NCI-H460 (cell line): ENCODE measurements at regions not wholly inside any gene's neighbourhood (a gene's known extent, or its start where the extent isn't known, plus 50 kb on each side); places are given as distances from the start of the nearest gene placed in this dataset.
"Not testable (repeated sequence)": the region's sequence is repeated elsewhere in the genome, so short reads cannot be mapped to it uniquely, and the experiment has no call there.

Source experiments
- DNase-seq: peaks from one replicate; pipeline ENCODE4 v3.0.0-alpha.2; 2016; ENCODE audit warnings: low read depth; ENCODE audit errors: extremely low read depth

DNA sequence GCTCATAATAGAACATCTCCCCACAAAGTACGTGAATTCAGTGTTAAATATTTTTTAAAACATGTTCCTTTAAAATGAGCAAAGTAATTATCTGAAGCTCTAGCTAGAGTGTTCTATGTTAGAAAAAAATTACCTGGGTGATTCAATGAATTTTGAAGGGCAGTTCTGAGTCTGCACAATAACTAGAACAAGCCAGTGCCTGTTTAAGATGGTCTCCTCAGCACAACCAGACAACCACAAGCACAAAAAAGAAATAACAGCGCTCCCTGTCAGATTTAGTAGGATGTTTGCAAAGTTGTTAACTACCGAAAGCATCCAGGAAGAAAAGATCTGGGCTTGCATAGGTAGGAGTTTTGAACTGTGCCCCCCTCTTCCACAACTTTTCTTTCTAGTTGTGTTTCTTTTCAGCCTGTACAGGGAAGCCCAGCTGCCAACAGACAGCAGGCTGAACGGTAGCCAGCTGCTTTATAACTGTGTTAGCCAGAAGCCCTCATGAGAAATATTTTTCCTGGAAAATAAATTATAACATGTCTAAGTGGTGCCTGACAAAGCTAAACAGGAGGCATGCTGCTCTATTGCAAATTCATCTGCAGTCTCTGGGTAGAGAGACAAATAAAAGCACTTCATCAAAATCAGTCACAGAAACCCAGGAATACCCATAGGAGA is 1026.9 kb downstream of the MAT2B start:
- no peak for DNase-seq

DNA sequence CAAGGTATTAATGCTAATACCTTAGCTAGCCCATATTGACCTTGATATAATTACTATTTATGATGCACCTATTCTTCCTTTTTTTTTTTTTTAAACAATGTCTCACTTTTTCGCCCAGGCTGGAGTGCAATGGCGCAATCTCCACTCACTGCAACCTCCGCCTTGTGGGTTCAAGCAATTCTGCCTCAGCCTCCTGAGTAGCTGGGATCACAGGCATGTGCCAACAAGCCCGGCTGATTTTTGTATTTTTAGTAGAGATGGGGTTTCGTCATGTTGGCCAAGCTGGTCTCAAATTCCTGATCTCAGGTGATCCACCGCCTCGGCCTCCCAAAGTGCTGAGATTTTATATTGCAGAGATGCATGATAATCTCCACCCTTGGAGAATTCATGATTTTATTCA is 1028.0 kb downstream of the MAT2B start:
- DNase-seq: not testable (repeated sequence)

GRCh38 chr5:164540174-164540573 is 1034.8 kb downstream of the MAT2B start:
- DNase-seq: no peak

- DNase-seq: no peak
Measured at GRCh38 chr5:164545507-164545906, 1040.1 kb downstream of the MAT2B start.

GRCh38 chr5:164553851-164554250 is 1048.4 kb downstream of the MAT2B start:
- no peak for DNase-seq

DNA sequence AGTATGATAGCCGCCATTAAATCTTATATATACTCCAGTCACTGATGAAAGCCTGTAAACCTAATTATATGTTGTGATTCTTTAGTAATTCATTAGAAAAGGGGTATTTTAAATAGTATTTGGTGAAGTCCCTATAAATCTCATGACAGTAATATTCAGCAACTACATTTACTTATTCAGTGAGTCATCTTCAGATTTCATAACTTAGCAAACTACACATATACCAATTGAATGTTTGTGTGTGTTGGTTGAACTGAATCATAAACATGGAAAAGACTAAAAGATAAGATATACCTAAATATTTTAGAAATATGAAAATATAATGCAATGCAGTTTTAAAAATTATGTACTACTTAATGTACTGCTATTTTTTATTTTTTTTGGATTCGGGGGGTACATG is 1050.4 kb downstream of the MAT2B start:
- DNase-seq: no peak

DNA sequence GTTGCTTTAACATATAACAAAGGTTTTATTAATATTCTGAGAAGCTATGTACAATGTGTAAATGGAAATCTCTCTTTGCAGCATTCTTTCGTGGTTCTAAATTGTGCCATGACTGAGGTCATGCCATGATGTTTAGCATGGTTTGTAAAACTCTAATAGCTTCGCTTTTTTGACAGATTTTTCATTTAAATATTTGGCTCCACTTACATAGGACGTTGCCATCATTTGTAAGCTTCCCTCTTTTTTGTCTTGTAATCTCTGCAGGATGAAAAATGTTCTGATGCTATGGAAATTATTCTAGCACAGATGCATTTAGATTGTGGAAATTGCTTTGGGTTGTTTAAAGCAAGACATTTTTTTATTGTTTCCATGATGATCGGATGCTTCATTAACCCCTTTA is 1054.8 kb downstream of the MAT2B start:
- DNase-seq: no peak

- no peak for DNase-seq
Measured at GRCh38 chr5:164561933-164562872, 1056.8 kb downstream of the MAT2B start.

- no peak for DNase-seq
Measured at GRCh38 chr5:164563370-164563769, 1058.0 kb downstream of the MAT2B start.

GRCh38 chr5:164573397-164573796 is 1068.0 kb downstream of the MAT2B start:
- no peak for DNase-seq

DNA sequence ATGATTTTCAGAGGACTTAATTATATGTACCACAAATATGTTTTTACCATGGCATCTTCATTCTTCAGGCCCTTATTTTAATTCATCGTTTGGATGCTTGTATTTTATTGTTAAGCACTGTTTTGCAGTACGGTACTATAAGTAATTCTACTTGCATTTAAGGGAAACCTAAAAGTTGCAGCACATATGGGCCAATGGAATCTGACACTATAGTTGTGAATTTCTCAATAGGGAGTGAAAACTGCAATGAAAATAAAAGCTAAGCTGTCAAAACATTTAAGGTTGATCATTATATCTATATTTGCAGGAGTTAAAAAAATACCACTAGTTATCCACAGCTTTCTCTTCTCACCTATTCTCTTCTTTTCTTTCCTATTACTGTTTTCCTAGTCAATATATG is 1071.8 kb downstream of the MAT2B start:
- DNase-seq: peak; percentile 81

- DNase-seq: peak; percentile 20
Measured at GRCh38 chr5:164577742-164578141, 1072.3 kb downstream of the MAT2B start.

DNA sequence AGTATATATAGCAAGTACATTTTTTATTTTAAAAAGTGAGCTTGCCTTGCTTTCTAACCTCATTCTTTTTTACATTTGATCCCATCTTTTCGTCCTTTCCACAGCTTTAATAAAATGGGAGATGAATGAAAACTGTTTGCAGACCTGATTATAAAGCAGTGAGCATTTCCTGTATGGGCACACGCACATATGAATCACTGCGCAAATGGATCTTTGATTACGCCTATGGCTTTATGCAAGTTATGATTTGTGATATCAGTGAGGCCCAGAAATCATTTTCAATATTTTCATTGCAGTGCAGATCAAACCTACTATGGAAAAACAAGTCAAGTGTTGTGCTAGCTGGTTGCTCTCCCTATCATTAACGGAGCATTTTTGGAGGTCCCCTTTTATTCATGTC is 1073.0 kb downstream of the MAT2B start:
- DNase-seq: peak; percentile 55

GRCh38 chr5:164578911-164579310 is 1073.5 kb downstream of the MAT2B start:
- DNase-seq: peak; percentile 20

- DNase-seq: no peak
Measured at GRCh38 chr5:164580155-164580554, 1074.7 kb downstream of the MAT2B start.

DNA sequence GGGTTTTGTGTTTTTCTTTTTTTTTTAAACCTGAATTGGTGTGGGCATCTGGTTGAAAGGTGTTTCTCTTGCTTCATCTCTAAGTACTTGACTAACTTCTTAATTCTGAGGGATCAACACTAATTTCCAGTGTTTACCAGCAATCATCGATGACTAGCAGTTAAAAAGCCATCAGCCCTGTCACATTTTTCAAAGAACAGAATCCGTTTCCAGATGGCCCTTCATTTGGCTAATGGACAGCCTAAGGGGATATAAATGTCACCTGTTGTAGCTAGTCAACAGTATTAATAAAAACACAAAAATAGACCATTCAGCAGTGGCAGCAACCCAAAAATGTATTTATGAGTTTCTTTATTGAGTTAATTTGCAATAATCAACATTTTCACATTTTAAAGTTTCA is 1076.5 kb downstream of the MAT2B start:
- DNase-seq: no peak

- no peak for DNase-seq
Measured at GRCh38 chr5:164593982-164594381, 1088.6 kb downstream of the MAT2B start.

DNA sequence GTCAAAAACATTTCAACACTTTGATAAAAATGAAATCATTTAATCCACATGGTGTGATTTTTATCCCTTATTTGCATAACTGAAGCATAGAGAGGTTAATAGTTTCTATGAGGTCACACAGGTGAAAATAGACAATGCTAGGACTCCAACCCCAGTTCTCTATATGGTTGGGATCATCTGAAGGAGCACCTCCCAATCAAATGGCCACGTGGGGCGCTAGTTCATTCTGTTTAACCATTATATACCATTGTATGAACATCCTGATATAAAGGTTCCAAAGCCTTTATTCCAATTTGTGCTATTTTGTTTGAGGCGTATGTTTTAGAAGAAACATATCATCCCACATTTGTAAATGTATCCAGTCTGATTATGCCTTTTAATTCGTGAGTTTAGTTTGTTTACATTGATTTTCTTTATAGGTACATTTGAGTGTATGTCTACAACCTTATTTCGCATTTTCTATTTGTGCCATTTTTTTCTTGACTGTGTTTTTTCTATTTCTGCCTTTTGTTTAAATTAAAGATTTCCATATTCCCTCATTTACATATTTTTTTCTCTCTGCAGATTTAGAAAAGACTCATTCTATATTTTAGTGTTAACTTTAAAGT is 1092.0 kb downstream of the MAT2B start:
- DNase-seq: peak; percentile 34

DNA sequence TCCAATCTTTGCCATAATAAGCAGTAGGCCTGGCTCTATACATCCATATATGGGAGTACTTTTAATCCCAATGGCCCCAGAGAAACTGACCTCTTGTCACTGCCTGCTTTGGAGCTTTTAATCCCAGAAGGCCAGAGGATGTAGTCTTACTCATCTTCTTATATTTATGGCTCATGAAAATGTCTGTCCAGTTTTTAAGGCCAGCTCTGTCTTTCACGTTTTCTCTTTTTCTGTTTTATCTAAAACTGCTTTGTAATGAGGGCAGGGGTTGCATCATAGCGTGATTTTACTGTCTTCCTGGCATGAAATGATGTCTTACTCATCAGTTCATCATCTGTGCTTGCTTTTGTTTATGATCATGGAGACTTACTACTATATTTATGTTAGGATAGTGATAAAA is 1094.9 kb downstream of the MAT2B start:
- DNase-seq: peak; percentile 85

- DNase-seq: no peak
Measured at GRCh38 chr5:164600929-164601535, 1095.6 kb downstream of the MAT2B start.

DNA sequence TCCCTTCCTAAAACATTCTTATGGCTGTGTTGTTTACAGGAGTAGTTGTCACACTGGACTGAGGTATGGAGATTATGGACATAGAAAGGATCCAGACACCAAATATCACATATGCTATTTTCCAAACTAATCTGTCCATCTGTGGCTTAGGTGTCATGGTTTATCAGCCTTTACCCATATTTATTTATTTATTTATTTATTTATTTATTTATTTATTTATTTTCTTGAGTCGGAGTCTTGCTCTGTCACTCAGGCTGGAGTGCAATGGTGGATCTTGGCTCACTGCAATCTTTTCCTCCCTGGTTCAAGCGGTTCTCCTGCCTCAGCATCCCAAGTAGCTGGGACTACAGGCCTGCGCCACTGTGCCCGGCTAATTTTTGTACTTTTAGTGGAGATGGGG is 1103.1 kb downstream of the MAT2B start:
- no peak for DNase-seq
